ENCODE measurements at regions not wholly inside any gene's neighbourhood (a gene's known extent, or its start where the extent isn't known, plus 50 kb on each side); places are given as distances from the start of the nearest gene placed in this dataset.

DNA sequence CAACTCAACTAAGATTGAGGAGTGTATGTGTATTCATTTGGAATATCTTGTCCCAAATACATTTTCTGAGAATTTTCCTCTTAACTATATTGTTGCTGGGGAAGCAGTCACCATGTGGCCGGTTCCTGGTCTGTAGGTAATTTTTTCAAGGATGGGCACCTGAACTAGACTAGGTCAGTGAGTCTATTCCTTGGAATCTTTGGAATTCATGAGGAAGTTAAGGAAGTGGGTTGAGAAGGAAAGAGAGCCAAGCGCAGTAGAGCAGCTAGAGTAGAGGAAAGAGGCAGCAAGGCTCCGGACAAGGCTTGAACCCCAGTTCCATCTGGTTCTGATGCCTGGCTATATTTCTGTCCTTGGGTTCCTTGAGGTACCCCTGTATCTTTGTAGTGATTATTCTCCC is 183.7 kb downstream of the DACT1 start:
- Histone ChIP-seq H3K14ac (ENCODE audit: insufficient read length) (no peak overlapping the region), H2BK120ac (replicated peaks; ENCODE audit: low read depth, low read length) (no peak overlapping the region), H4K8ac (ENCODE audit: extremely low read depth, insufficient read depth, low read length) (no peak overlapping the region), H2BK5ac (ENCODE audit: low read depth, low read length) (no peak overlapping the region), H3K4me2 (ENCODE audit: insufficient read depth in 1 of 2, low read depth in 2 of 2, low read length in 2 of 2) (no peak overlapping the region), H4K91ac (replicated peaks; ENCODE audit: insufficient read length, low read length) (no peak overlapping the region), H2AK5ac (ENCODE audit: low read depth, low read length) (no peak overlapping the region), H4K20me1 (replicated peaks in 1 of 2; ENCODE audit: control insufficient read depth in 1 of 2, insufficient read depth in 2 of 2, low read length in 2 of 2) (no peaks in the 10 kb centered on the region), H3K27ac (ENCODE audit: low read depth, low read length) (no peak overlapping the region), H3K18ac (ENCODE audit: extremely low read depth, low read length) (no peak overlapping the region), H4K5ac (ENCODE audit: insufficient read length, low read depth, low read length) (no peak overlapping the region), H3K27me3 (replicated peaks in 1 of 4; ENCODE audit: control insufficient read depth in 3 of 4, extremely low read depth in 1 of 4, insufficient read depth in 3 of 4, low read length in 3 of 4) (no peaks in the 10 kb centered on the region), H3K36me3 (ENCODE audit: control insufficient read depth in 2 of 4, insufficient read depth in 4 of 4, low read length in 3 of 4) (no peaks in the 10 kb centered on the region), H3K9me3 (ENCODE audit: insufficient read depth in 2 of 2, low read depth in 1 of 2, low read length in 1 of 2) (no peaks in the 10 kb centered on the region; a peak in 1 of 4 replicates), H3K9ac (replicated peaks in 1 of 4; ENCODE audit: extremely low read depth in 1 of 4, low read depth in 3 of 4, low read length in 3 of 4) (no peak overlapping the region), H3K23me2 (ENCODE audit: low read depth, low read length) (no peaks in the 10 kb centered on the region), H3K4me3 (ENCODE audit: extremely low read depth in 1 of 4, insufficient read depth in 2 of 4, low read depth in 3 of 4, low read length in 4 of 4) (no peak overlapping the region), H3K4me1 (replicated peaks in 1 of 4; ENCODE audit: control insufficient read depth in 3 of 4, insufficient read depth in 4 of 4, low read length in 3 of 4) (no peaks in the 10 kb centered on the region), H3K4ac (replicated peaks; ENCODE audit: insufficient read length, low read depth, low read length) (no peak overlapping the region), H3K56ac (replicated peaks; ENCODE audit: insufficient read length, low read depth, low read length) (no peak overlapping the region), H3K79me1 (ENCODE audit: low read depth, low read length) (no peaks in the 10 kb centered on the region), H3K79me2 (ENCODE audit: control insufficient read depth in 1 of 2, insufficient read depth in 2 of 2, low read length in 2 of 2) (no peaks in the 10 kb centered on the region), H3K23ac (ENCODE audit: insufficient read length) (no peak overlapping the region), H2BK15ac (ENCODE audit: low read length) (no peak overlapping the region), H2BK12ac (ENCODE audit: low read depth, low read length) (no peak overlapping the region), H2AFZ (ENCODE audit: low read length) (no peak overlapping the region), H2BK20ac (ENCODE audit: low read length) (no peak overlapping the region)
- DNase-seq (ENCODE audit: low read depth in 1 of 2, low spot score in 2 of 2) (no peak), FAIRE-seq (no peak)
- TF ChIP-seq KDM4A (IDR thresholded peaks at IDR 0.05; ENCODE audit: low read depth, low read length, severe bottlenecking) (no peak), CHD1 (IDR thresholded peaks at IDR 0.05; ENCODE audit: low read depth, low read length) (no peak), JUND (IDR thresholded peaks at IDR 0.05; ENCODE audit: low read length) (no peak), CBX5 (IDR thresholded peaks at IDR 0.05; ENCODE audit: low read depth, low read length) (no peak), HDAC2 (IDR thresholded peaks at IDR 0.05; ENCODE audit: borderline replicate concordance in 1 of 2, low read depth in 2 of 2, low read length in 2 of 2) (no peak), E2F6 (IDR thresholded peaks at IDR 0.05) (no peak), CTCF (IDR thresholded peaks at IDR 0.05; ENCODE audit: control extremely low read depth in 1 of 3, insufficient read depth in 1 of 3, low read depth in 1 of 3, low read length in 3 of 3) (no peak), RBBP5 (IDR thresholded peaks at IDR 0.05; ENCODE audit: borderline replicate concordance, low read depth, low read length) (no peak), YY1 (IDR thresholded peaks at IDR 0.05; ENCODE audit: low read depth, low read length) (no peak), SUZ12 (IDR thresholded peaks at IDR 0.05; ENCODE audit: low read length) (no peak), TAF7 (optimal IDR thresholded peaks at IDR 0.05; ENCODE audit: borderline replicate concordance, low read depth, low read length) (no peak)
- POLR2A ChIA-PET (ENCODE audit: partially characterized antibody), result no interaction called here
- WGBS, 2 experiments (ENCODE audit: extremely low coverage in 1 of 2, insufficient coverage in 1 of 2, insufficient read length in 1 of 2, insufficient replicate concordance in 2 of 2, low coverage in 1 of 2, low lambda C conversion rate in 2 of 2, missing lambda C conversion rate in 1 of 2), result 91% methylated on average over 3 of the region's 3 CpGs; no CpG with 5 or more reads in 1 of the 2 experiments
- CTCF ChIA-PET (ENCODE audit: partially characterized antibody), result interaction anchor here (0.8 kb wide), 1 partner anchor 226 kb away, joined by 3 read pairs; no protein-coding TSS in a partner anchor
